Glomerular visceral epithelial cell (primary cell): ENCODE measurements at regions not wholly inside any gene's neighbourhood (a gene's known extent, or its start where the extent isn't known, plus 50 kb on each side); places are given as distances from the start of the nearest gene placed in this dataset.
A peak's percentile ranks its signal among the peaks of the same experiment; 100 is the strongest.
"Not testable (repeated sequence)": the region's sequence is repeated elsewhere in the genome, so short reads cannot be mapped to it uniquely, and the experiment has no call there.

ENCODE experiments used
- DNase-seq: peaks from one replicate; pipeline ENCODE4 v3.0.0-alpha.2; 2016; ENCODE audit errors: extremely low spot score

DNA sequence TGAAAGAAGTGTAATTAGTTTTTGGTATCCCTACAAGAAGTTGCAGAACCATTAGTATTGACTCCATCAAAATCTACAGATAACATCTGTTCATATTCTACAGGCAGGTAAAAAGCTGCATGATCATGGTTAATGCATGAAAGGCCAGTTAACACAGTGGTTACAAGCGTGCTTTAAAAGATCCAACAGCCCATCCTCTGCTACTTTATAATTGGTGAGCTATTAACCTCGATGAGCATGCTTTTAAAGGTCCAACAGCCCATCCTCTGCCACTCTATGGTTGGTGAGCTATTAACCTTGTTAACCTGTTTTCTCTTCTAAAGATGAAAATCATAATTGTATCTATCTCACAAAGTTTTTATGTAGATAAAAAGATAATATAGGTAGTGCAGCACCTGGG lies 289.3 kb downstream of the DUSP6 start:
- DNase-seq, result peak; percentile 21

DNA sequence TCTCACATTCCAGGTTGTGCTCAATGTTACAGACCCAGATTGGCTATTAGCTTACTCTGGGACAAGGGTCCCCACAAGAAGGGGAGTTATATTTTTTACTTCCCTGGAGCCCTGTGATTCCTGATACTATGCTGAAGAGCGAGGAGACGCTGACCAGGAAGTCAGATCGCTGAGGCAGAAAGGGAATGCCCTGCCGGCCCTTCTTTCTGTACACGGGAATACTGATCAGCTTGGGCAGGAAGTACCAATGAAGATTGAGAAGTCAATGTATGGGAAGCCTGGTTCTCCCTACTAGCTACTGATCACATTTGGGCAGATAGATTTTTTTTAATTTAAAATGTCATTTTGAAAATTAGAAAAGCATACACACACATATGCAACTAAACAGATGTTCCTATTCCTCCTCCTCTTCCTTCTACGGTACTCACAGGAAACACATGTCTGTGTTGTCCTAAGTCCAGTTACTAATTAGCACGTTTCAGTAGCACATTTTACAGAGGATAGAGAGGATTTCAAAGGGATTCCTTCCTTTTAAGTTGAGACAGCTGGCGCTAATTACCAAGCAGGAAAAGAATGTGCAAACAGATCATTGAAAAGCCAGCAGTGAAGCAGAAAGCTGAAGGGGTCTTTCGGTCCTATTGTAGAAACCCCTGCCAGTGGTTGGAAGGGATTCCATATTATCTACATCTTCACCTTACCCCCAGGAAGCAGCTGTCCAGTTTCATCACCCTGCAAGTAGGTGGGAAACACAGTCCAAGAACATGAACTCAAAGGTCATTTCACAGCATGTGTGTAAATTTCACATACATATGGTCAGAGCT lies 292.4 kb downstream of the DUSP6 start:
- DNase-seq, result peak; percentile 19

- no peak for DNase-seq
These were observed 293.2 kb downstream of the DUSP6 start for GRCh38 chr12:89059056-89059455.

DNA sequence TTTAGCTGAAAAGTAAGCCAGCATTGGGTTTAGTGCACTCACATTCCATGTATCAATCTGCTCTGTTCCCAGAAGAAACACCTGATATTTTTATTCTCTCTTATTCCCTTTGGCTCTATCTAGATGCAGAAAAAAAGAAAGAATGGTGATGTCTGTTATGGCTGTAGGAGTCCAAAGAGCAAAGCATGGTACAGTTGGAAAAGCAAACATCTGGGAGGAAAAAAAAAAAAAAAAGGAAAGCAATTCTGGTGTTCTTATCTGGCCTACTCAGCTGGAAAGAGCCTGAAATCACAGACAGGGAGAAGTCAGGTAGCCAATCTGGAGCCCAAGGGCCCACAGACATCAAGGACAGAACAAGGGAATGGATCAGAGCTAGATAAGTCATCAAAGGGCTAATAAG lies 293.9 kb downstream of the DUSP6 start:
- no peak for DNase-seq

- not testable (repeated sequence) for DNase-seq
These were observed 298.5 kb downstream of the DUSP6 start for GRCh38 chr12:89053817-89054216.

GRCh38 chr12:89051065-89051677 lies 301.1 kb downstream of the DUSP6 start:
- peak; percentile 54 for DNase-seq

DNA sequence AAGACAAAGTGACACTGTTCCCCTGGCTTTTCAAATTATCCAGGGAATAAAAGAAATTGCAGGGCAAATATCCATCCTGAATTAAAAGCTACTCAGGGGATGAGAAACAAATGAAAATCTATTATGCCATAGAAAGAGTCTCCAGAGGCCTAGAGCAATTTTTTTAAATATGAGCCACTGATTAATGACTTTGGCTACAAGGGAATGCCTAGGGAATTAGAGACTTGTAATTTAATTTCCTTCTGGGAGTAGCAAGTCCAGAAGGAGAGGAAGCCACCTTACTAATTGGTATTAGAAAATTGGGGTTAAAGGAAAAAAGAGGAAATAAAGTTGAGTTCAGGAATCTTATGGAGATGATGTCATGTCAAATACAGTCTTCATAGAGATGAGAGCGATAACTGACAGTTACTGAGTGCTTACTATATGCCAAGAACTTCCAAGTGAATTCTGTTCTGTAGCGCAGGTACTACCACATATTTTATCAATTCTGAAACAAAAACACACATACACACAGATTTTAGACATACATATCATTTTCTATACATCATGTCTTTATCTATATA lies 304.4 kb downstream of the DUSP6 start:
- no peak for DNase-seq

GRCh38 chr12:89041078-89041477 lies 311.2 kb downstream of the DUSP6 start:
- no peak for DNase-seq

DNA sequence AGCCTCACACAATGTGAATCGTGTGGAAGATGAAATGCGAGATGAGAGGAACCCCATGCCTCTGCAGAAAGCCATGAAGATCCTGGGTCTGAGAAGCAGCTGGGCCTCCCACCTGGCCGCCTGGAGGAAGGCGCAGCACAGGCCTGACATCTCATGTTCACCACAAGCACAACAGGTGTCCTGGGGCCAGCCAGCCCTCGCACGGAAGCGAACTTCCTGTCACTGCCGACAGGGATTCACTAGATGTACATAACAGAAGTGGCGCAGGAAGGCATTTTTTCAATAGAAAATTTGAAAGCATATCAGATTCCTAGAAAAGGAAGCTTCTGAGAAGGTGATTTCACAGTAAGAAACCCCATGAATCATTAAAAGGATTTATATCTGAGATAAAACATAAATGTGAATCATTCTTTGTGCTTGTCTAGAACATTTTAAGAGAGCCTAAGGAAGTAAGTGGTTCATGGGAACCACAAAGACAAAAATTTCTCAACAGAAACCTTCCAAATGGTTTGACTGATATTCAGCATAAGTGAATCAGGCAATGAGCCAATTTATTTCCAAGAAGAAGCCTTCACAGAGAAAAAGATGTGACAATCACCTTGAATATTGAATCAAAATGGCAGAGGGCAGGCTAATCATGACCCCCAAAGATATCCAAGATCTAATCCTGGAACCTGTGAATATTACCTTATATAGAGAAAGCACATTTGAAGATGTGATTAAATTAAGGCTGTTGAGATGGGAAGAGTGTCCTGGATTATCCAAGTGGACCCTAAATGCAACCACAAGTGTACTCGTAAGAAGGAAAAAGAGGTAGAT lies 311.9 kb downstream of the DUSP6 start:
- DNase-seq, result no peak

DNA sequence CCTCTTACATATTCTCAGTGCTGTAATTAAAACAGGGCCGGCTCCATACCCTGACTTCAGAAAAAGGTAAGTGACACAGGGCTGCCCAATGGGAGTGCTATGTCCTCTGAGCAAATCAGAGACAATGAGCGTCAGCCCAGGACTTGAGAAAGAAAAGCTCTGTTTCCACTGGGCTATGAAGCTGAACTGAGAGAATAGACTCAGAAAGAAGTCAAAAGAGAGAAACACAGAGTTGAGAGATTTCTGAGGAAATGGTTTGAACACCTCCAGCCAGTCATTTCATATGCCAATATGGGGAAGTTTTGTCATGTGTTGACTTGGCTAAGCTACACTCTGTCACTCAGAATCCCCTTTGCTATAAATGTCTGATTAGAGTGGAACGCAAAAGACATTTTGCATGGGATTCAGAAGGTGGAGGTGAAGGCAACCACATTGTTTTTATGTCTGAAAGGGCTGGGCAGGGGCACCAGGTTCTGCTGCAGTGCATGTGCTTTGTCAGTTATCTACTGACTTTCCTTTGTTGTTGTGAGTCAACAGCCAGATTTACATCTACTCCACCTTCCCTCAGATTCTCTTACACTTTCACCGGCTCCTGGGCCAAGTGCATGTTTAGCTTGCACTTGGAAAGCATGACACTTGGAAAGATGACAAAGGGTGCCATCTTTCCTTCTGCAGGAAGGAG lies 313.3 kb downstream of the DUSP6 start:
- no peak for DNase-seq

GRCh38 chr12:89033062-89033461 lies 319.2 kb downstream of the DUSP6 start:
- no peak for DNase-seq

DNA sequence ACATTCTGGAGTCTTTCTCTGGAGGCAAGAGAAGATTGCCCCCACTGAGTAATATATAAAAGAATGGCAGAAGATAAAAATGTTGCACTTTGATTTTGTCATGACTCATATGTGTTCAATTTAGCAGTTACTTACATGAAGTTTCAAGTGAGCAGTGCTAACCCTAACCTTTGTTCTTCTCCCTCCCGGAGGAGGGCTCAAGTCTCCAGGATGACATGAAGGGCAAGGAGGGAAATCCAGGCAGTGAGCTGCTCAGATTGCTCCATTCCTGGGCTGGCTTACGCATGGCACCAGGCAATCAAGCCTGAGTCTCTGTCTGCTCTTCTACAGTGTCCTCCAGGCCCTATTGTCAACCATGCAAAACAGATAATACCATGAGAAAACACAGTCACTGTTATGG lies 322.3 kb downstream of the DUSP6 start:
- no peak for DNase-seq

- no peak for DNase-seq
These were observed 327.7 kb downstream of the DUSP6 start for GRCh38 chr12:89024580-89024979.

DNA sequence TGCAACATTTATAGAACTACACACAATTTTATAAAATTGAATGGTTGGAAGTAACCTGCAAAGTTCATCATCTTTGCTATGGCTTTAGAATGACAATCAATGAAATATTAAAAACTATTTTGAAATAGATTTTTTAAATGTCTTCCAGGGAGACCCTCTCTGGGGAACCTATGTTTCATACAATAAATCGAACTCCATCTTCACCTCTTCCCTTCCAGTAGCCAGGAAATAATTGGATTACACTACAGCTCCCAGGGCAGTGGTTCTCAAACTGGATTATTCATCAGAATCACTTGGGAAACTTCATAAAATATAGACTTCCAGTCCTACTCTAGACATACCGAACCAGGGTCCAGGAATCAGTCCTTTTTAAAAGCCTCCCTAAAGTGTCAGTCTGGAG lies 328.4 kb downstream of the DUSP6 start:
- DNase-seq, result no peak

DNA sequence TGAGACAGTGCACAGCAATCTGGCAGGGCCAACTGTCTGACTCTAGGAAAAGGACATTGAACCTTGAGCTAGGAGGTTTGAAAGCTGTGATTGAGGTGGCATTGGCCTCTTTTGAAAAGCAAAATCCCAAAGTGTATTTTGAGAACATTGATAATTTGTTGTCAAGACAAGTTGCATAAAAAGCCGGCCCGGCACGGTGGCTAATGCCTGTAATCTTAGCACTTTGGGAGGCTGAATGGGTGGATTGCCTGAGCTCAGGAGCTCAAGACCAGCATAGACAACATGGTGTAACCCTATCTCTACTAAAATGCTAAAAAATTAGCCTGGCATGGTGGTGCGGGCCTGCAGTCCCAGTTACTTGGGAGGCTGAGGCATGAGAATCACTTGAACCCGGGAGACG lies 331.6 kb downstream of the DUSP6 start:
- DNase-seq, result no peak

GRCh38 chr12:89020121-89020480 lies 332.2 kb downstream of the DUSP6 start:
- DNase-seq, result no peak

GRCh38 chr12:89019439-89020120 lies 332.7 kb downstream of the DUSP6 start:
- peak; percentile 75 for DNase-seq

DNA sequence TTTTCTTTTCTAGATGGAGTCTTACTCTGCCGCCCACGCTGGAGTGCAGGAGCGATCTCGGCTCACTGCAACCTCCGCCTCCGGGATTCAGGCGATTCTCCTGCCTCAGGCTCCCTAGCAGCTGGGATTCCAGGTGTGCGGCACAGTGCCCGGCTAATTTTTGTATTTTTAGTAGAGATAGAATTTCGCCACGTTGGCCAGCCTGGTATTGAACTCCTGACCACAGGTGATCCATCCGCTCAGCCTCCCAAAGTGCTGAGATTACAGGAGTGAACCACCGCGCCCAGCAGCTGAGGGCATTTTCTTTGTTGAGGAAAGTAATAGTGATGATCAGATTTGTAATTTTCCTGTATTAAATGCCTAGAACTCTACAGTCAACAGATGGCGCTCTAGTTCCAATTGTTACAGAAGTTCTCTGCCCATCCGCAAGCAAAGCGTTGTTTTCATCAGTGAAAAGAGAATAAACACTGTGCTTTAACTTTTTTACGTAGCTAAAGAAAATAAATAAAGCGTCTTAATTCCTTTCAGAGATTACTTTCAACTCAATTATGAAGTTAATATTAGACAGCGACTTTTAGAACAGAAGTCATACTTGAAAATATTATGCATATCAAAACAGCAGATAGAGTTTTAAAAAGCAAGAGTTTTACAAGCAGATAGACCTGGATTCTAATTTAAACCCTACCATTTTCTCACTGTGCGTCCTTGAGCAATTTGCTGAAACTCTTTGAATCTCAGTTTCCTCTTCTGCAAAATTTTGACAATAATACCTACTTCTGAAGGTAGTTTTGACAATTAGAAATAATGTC lies 335.1 kb downstream of the DUSP6 start:
- DNase-seq, result peak; percentile 69

DNA sequence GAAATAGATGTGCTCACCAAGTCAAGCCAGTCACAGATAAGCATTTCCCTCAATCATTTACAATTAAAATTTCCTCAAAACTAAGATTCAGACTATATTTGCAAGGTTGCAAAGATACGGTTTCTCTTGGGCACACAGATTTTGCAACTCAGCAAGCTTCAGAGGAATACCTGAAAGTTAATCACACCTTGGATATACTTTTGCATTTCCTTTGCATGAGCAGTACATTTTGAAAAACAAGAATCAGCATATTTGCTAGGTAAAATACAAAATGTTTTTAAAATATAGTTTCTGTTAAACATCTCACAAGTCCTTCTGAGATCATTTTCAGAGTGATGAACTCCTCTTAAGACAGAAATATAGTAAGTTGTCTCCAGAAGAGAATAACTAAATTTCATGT lies 336.9 kb downstream of the DUSP6 start:
- no peak for DNase-seq

DNA sequence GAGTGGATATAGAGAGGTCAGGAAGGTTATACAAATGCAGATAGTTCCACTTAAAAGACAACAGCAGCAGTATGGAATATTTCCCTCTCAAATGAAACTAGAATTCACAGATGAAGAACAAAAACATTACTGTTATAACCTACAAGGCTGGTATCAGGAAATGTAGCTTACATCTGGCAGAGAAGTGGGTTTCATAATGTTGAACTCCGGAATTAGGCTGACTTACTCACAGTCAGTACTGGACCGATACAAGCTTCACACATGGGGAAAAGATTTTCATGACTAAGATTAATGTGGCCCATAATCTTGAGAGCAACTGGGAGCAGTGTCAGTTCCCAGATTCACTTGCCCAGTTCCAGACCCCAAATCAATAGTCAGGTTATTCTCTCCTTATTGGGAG lies 353.9 kb downstream of the DUSP6 start:
- DNase-seq, result no peak
